H1 (cell line): ENCODE measurements at regions not wholly inside any gene's neighbourhood (a gene's known extent, or its start where the extent isn't known, plus 50 kb on each side); places are given as distances from the start of the nearest gene placed in this dataset.

ENCODE experiments used
- CEBPB ChIP-seq: IDR thresholded peaks from 2 replicates; pipeline ENCODE4 v1.6.1; 2012; ENCODE audit warnings: low read depth, low read length
- CHD1 ChIP-seq: IDR thresholded peaks from 2 replicates; pipeline ENCODE4 v1.6.1; 2012; ENCODE audit warnings: low read depth, low read length, improper control_type of control experiment
- EP300 ChIP-seq, 2 experiments: IDR thresholded peaks; 1 replicate in 1 of 2; 2 replicates in 1 of 2; pipeline ENCODE4 v1.6.1; 2011 to 2012; ENCODE audit warnings: low read depth in 2 of 2, low read length in 2 of 2, mild to moderate bottlenecking in 2 of 2, borderline replicate concordance in 1 of 2, inconsistent platforms in 1 of 2, moderate library complexity in 1 of 2
- JUND ChIP-seq: IDR thresholded peaks from 2 replicates; pipeline ENCODE4 v1.6.1; 2011; ENCODE audit warnings: mild to moderate bottlenecking, improper control_type of control experiment, low read length
- MAFK ChIP-seq: IDR thresholded peaks from 2 replicates; pipeline ENCODE4 v1.6.1; 2012; ENCODE audit warnings: low read depth, mild to moderate bottlenecking, improper control_type of control experiment, low read length
- POLR2AphosphoS5 ChIP-seq: IDR thresholded peaks from 2 replicates; pipeline ENCODE4 v1.6.1; 2011; ENCODE audit warnings: low read depth, low read length
- SP2 ChIP-seq: IDR thresholded peaks from 2 replicates; pipeline ENCODE4 v1.6.1; 2012; ENCODE audit warnings: mild to moderate bottlenecking, low read length, inconsistent platforms
- TAF1 ChIP-seq: IDR thresholded peaks from 2 replicates; pipeline ENCODE4 v1.6.1; 2011; ENCODE audit warnings: mild to moderate bottlenecking, low read depth, low read length
- TF ChIP-seq, protein P1 (sequence below), 3 experiments: IDR thresholded peaks; 1 replicate in 2 of 3; 2 replicates in 1 of 3; pipeline versions ENCODE4 v1.5.1 to v1.6.1; 2011; ENCODE audit warnings: low read length in 3 of 3, mild to moderate bottlenecking in 3 of 3, inconsistent platforms in 2 of 3, low read depth in 1 of 3, moderate library complexity in 1 of 3; ENCODE audit not compliant: insufficient read depth in 1 of 3; ENCODE audit errors: control extremely low read depth in 1 of 3

DNA sequence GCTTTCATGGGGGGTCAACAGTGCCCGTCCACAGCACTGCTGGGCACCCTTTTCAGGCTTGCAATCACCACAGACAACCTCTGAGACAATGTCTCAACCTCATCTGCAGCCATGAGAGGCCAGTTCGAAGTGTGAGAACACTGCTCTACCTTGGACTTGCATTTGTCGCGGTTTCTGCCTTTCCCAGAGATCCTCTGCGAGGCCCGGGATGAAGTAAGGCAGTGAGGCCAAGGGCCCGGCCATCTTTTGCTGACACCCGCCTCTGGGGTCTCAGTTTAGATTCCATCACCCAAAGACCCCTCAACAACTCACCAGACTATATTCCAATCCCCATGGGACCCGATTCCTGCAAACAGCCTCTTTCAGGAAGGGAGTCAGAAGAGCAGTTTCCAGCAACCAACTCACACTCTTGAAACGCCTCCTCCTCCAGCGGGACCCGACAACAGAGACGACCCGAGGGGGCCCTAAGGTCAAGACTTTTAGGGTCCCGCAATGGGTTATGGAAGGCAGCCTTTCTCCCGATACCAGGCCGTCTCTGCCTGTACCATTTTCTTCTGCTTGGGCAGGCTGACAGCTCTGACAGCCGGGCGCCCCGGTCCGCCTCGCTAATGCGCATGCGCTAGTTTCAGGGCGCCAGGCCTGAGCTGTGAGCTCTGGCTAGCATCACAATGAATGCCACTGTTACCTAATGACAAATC, 576.0 kb downstream of the KCNJ18 start:
- TF ChIP-seq TAF1, result no peak
- TF ChIP-seq MAFK, result no peak
- no peak for TF ChIP-seq CEBPB
- TF ChIP-seq, protein P1, sequence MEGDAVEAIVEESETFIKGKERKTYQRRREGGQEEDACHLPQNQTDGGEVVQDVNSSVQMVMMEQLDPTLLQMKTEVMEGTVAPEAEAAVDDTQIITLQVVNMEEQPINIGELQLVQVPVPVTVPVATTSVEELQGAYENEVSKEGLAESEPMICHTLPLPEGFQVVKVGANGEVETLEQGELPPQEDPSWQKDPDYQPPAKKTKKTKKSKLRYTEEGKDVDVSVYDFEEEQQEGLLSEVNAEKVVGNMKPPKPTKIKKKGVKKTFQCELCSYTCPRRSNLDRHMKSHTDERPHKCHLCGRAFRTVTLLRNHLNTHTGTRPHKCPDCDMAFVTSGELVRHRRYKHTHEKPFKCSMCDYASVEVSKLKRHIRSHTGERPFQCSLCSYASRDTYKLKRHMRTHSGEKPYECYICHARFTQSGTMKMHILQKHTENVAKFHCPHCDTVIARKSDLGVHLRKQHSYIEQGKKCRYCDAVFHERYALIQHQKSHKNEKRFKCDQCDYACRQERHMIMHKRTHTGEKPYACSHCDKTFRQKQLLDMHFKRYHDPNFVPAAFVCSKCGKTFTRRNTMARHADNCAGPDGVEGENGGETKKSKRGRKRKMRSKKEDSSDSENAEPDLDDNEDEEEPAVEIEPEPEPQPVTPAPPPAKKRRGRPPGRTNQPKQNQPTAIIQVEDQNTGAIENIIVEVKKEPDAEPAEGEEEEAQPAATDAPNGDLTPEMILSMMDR (IDR thresholded peaks at IDR 0.05; ENCODE audit: control extremely low read depth in 1 of 3, insufficient read depth in 1 of 3, low read depth in 1 of 3, low read length in 3 of 3), result no peak
- no peak for TF ChIP-seq EP300 (IDR thresholded peaks at IDR 0.05; ENCODE audit: borderline replicate concordance in 1 of 2, low read depth in 2 of 2, low read length in 2 of 2)
- TF ChIP-seq POLR2AphosphoS5, result no peak
- no peak for TF ChIP-seq JUND
- no peak for TF ChIP-seq CHD1
- TF ChIP-seq SP2, result no peak
